PFSK-1 (cell line): ENCODE measurements at regions not wholly inside any gene's neighbourhood (a gene's known extent, or its start where the extent isn't known, plus 50 kb on each side); places are given as distances from the start of the nearest gene placed in this dataset.

Experiments used
- SIN3A ChIP-seq: IDR thresholded peaks from 2 replicates; pipeline ENCODE4 v1.6.1; 2012; ENCODE audit warnings: mild to moderate bottlenecking, low read length, moderate library complexity, borderline replicate concordance; ENCODE audit not compliant: insufficient read depth
- TAF1 ChIP-seq: IDR thresholded peaks from 2 replicates; pipeline ENCODE4 v1.6.1; 2012; ENCODE audit warnings: low read length, control low read depth, borderline replicate concordance; ENCODE audit not compliant: insufficient read depth
- TF ChIP-seq, protein P1 (sequence below), 2 experiments: IDR thresholded peaks; 2 replicates each; pipeline versions ENCODE4 v1.6.1 to v1.8.0; 2011 to 2012; ENCODE audit warnings: low read depth in 2 of 2, low read length in 2 of 2, control low read depth in 1 of 2, inconsistent platforms in 1 of 2, mild to moderate bottlenecking in 1 of 2, moderate library complexity in 1 of 2; ENCODE audit not compliant: insufficient read depth in 1 of 2

- TF ChIP-seq TAF1 (no peak), SIN3A (no peak)
- TF ChIP-seq, protein P1, sequence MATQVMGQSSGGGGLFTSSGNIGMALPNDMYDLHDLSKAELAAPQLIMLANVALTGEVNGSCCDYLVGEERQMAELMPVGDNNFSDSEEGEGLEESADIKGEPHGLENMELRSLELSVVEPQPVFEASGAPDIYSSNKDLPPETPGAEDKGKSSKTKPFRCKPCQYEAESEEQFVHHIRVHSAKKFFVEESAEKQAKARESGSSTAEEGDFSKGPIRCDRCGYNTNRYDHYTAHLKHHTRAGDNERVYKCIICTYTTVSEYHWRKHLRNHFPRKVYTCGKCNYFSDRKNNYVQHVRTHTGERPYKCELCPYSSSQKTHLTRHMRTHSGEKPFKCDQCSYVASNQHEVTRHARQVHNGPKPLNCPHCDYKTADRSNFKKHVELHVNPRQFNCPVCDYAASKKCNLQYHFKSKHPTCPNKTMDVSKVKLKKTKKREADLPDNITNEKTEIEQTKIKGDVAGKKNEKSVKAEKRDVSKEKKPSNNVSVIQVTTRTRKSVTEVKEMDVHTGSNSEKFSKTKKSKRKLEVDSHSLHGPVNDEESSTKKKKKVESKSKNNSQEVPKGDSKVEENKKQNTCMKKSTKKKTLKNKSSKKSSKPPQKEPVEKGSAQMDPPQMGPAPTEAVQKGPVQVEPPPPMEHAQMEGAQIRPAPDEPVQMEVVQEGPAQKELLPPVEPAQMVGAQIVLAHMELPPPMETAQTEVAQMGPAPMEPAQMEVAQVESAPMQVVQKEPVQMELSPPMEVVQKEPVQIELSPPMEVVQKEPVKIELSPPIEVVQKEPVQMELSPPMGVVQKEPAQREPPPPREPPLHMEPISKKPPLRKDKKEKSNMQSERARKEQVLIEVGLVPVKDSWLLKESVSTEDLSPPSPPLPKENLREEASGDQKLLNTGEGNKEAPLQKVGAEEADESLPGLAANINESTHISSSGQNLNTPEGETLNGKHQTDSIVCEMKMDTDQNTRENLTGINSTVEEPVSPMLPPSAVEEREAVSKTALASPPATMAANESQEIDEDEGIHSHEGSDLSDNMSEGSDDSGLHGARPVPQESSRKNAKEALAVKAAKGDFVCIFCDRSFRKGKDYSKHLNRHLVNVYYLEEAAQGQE (IDR thresholded peaks at IDR 0.05; ENCODE audit: insufficient read depth in 1 of 2, low read depth in 2 of 2, low read length in 2 of 2): no peak
Measured at GRCh38 chr1:232183802-232184201, 446.1 kb downstream of the SIPA1L2 start.
